Gastrocnemius medialis (tissue), 4 donors: ENCODE measurements at regions not wholly inside any gene's neighbourhood (a gene's known extent, or its start where the extent isn't known, plus 50 kb on each side); places are given as distances from the start of the nearest gene placed in this dataset.

Experiments
- POLR2A ChIP-seq, 2 donors: fragments of 450-650 bp; IDR thresholded peaks; one replicate each; pipeline ENCODE4 v1.6.1; 2017; ENCODE audit warnings: antibody characterized with exemption in 2 of 2, mild to moderate bottlenecking in 2 of 2, moderate library complexity in 2 of 2
- TF ChIP-seq, protein P1 (sequence below), 5 experiments: fragments of 450-650 bp in 3 of 5; fragments of 200-600 bp in 2 of 5; sonication (generic) in 2 of 5; IDR thresholded peaks in 4 of 5; conservative IDR thresholded peaks in 1 of 5; 1 replicate in 4 of 5; 2 replicates in 1 of 5; pipeline ENCODE4 v1.5.1; 2016 to 2019; ENCODE audit warnings: antibody characterized with exemption in 5 of 5, mild to moderate bottlenecking in 3 of 5, moderate library complexity in 3 of 5

DNA sequence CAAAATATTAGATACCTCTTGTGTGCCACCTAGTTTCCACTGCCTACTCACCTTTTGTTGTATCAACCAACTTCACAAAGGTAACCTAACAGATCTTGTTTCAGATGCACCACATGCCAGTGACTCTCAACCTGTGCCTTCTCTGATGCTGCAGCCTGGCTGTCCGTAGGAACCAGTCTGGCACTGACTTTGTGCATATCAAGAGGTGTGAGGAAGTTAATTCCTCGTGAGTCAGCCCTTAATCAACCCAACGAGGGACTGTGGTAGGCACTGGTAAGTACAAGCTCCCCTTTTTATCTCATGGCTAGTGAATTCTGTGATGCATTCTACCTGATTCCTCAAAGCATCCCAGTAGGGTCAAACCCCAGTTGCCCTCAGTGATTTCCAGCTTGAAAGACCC is 215.4 kb upstream of the CTNND2 start:
- TF ChIP-seq, protein P1, sequence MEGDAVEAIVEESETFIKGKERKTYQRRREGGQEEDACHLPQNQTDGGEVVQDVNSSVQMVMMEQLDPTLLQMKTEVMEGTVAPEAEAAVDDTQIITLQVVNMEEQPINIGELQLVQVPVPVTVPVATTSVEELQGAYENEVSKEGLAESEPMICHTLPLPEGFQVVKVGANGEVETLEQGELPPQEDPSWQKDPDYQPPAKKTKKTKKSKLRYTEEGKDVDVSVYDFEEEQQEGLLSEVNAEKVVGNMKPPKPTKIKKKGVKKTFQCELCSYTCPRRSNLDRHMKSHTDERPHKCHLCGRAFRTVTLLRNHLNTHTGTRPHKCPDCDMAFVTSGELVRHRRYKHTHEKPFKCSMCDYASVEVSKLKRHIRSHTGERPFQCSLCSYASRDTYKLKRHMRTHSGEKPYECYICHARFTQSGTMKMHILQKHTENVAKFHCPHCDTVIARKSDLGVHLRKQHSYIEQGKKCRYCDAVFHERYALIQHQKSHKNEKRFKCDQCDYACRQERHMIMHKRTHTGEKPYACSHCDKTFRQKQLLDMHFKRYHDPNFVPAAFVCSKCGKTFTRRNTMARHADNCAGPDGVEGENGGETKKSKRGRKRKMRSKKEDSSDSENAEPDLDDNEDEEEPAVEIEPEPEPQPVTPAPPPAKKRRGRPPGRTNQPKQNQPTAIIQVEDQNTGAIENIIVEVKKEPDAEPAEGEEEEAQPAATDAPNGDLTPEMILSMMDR (IDR thresholded peaks at IDR 0.05 in 4 of 5, conservative IDR thresholded peaks at IDR 0.05 in 1 of 5) = no peak
- no peak for TF ChIP-seq POLR2A (IDR thresholded peaks at IDR 0.05)
